CD14-positive monocyte (primary cell): ENCODE measurements at regions not wholly inside any gene's neighbourhood (a gene's known extent, or its start where the extent isn't known, plus 50 kb on each side); places are given as distances from the start of the nearest gene placed in this dataset.
A peak's percentile ranks its signal among the peaks of the same experiment; 100 is the strongest.

Experiments used
- DNase-seq, 3 donors: peaks; one replicate each; pipeline ENCODE4 v3.0.0-alpha.2; 2011 to 2022
- H2AFZ ChIP-seq: 2 replicates; pipeline ENCODE4 v1.6.0; 2012; ENCODE audit warnings: mild to moderate bottlenecking, low read depth, low read length, inconsistent platforms; ENCODE audit not compliant: insufficient read depth, poor library complexity, severe bottlenecking
- H3K27ac ChIP-seq, 2 donors: 1 replicate in 1 of 2; 2 replicates in 1 of 2; pipeline ENCODE4 v1.5.1; 2012 to 2013; ENCODE audit warnings: low read length in 2 of 2, control low read depth in 1 of 2, inconsistent platforms in 1 of 2, low read depth in 1 of 2, mild to moderate bottlenecking in 1 of 2
- H3K27me3 ChIP-seq, 2 donors: one replicate each; pipeline versions ENCODE4 v1.6.0 to v1.6.1; 2011 to 2013; ENCODE audit warnings: low read length in 2 of 2; ENCODE audit not compliant: control insufficient read depth in 2 of 2, insufficient read depth in 2 of 2
- H3K36me3 ChIP-seq, 2 donors: replicated peaks in 1 of 2; 1 replicate in 1 of 2; 2 replicates in 1 of 2; pipeline versions ENCODE4 v1.5.1 to v1.6.1; 2012 to 2013; ENCODE audit warnings: low read length in 2 of 2, control low read depth in 1 of 2, inconsistent platforms in 1 of 2, mild to moderate bottlenecking in 1 of 2; ENCODE audit not compliant: insufficient read depth in 2 of 2, control insufficient read depth in 1 of 2
- H3K4me1 ChIP-seq, 2 donors: 1 replicate in 1 of 2; 2 replicates in 1 of 2; pipeline versions ENCODE4 v1.5.1 to v1.6.1; 2012 to 2013; ENCODE audit warnings: low read length in 2 of 2, control low read depth in 1 of 2, inconsistent platforms in 1 of 2, mild to moderate bottlenecking in 1 of 2, moderate library complexity in 1 of 2; ENCODE audit not compliant: insufficient read depth in 2 of 2, control insufficient read depth in 1 of 2
- H3K4me2 ChIP-seq: replicated peaks from 2 replicates; pipeline ENCODE3; 2012; ENCODE audit warnings: low read length, moderate library complexity, mild to moderate bottlenecking; ENCODE audit not compliant: poor library complexity, severe bottlenecking; ENCODE audit errors: extremely low read depth
- H3K4me3 ChIP-seq, 3 experiments: fragments of 200-600 bp in 1 of 3; sonication (generic) in 1 of 3; replicated peaks in 1 of 3; 1 replicate in 2 of 3; 2 replicates in 1 of 3; pipeline ENCODE4 v1.5.1; 2011 to 2013; ENCODE audit warnings: low read length in 3 of 3, mild to moderate bottlenecking in 3 of 3, control low read depth in 2 of 3, low read depth in 2 of 3, inconsistent platforms in 1 of 3, moderate library complexity in 1 of 3
- H3K79me2 ChIP-seq: 2 replicates; pipeline ENCODE4 v1.6.0; 2012; ENCODE audit warnings: mild to moderate bottlenecking, control low read depth, inconsistent platforms, low read length, moderate library complexity; ENCODE audit not compliant: insufficient read depth
- H3K9ac ChIP-seq: 2 replicates; pipeline ENCODE4 v1.6.0; 2017; ENCODE audit warnings: low read length, mild to moderate bottlenecking; ENCODE audit not compliant: insufficient read depth, poor library complexity, severe bottlenecking
- H3K9me3 ChIP-seq, 2 donors: replicated peaks in 1 of 2; 1 replicate in 1 of 2; 2 replicates in 1 of 2; pipeline versions ENCODE4 v1.5.1 to v1.6.1; 2012 to 2013; ENCODE audit warnings: low read length in 2 of 2, control low read depth in 1 of 2; ENCODE audit not compliant: control insufficient read depth in 1 of 2, insufficient read depth in 1 of 2
- H4K20me1 ChIP-seq: 2 replicates; pipeline ENCODE4 v1.6.0; 2012; ENCODE audit warnings: mild to moderate bottlenecking, low read length, control low read depth, moderate library complexity; ENCODE audit not compliant: insufficient read depth
- H3K27ac Mint-ChIP-seq, 7 donors: one replicate each; pipeline ENCODE4 v1.8.0; 2020; ENCODE audit warnings: mild to moderate bottlenecking in 7 of 7, mixed read lengths in 7 of 7, moderate library complexity in 6 of 7, inconsistent platforms in 2 of 7
- H3K27me3 Mint-ChIP-seq, 3 donors: one replicate each; pipeline ENCODE4 v1.8.0; 2021 to 2022; ENCODE audit warnings: low read depth in 3 of 3, mild to moderate bottlenecking in 3 of 3, mixed read lengths in 3 of 3, moderate library complexity in 3 of 3, inconsistent platforms in 1 of 3
- H3K36me3 Mint-ChIP-seq, 2 donors: one replicate each; pipeline ENCODE4 v1.8.0; 2020; ENCODE audit warnings: mixed read lengths in 2 of 2, inconsistent platforms in 1 of 2, mild to moderate bottlenecking in 1 of 2
- H3K4me1 Mint-ChIP-seq: one replicate; pipeline ENCODE4 v1.8.0; 2020; ENCODE audit warnings: mild to moderate bottlenecking, mixed read lengths
- H3K4me3 Mint-ChIP-seq, 2 donors: one replicate each; pipeline ENCODE4 v1.8.0; 2020; ENCODE audit warnings: mild to moderate bottlenecking in 2 of 2, mixed read lengths in 2 of 2, moderate library complexity in 1 of 2
- H3K9me3 Mint-ChIP-seq, 7 donors: one replicate each; pipeline ENCODE4 v1.8.0; 2020 to 2022; ENCODE audit warnings: mixed read lengths in 7 of 7, mild to moderate bottlenecking in 6 of 7, moderate library complexity in 6 of 7, inconsistent platforms in 2 of 7
- CTCF ChIP-seq: fragments of 200-600 bp; IDR thresholded peaks from one replicate; pipeline ENCODE4 v1.8.0; 2022; ENCODE audit warnings: antibody characterized with exemption, mild to moderate bottlenecking
- WGBS: methylation state at CpG from one replicate; pipeline ENCODE4 v1.1.5; 2013; ENCODE audit warnings: missing lambda C conversion rate; ENCODE audit not compliant: insufficient coverage; 5-methylcytosine and 5-hydroxymethylcytosine counted together
- intact Hi-C, 2 donors: fragments of 100-400 bp; cut with micrococcal nuclease; formaldehyde crosslinking; loops; one replicate each; pipeline versions ENCODE4 v1.15.0 to v1.15.1; 2023

- H3K9ac ChIP-seq = no peak overlapping the region
- Mint-ChIP-seq H3K27me3 (peaks cover 0 to 9% (median 3%) of the 10 kb centered on the region in 3 donors), H3K4me3 (no peak overlapping the region), H3K27ac (peak overlapping the region in 1 of 7 donors; percentile 53), H3K36me3 (no peaks in the 10 kb centered on the region), H3K4me1 (no peaks in the 10 kb centered on the region), H3K9me3 (no peaks in the 10 kb centered on the region)
- intact Hi-C loops = no loop called here
- no CpG with 5 or more reads among the region's 6 CpGs for WGBS
- no peak overlapping the region for H3K4me3 ChIP-seq
- DNase-seq = no peak
- H3K27ac ChIP-seq = no peak overlapping the region
- H3K4me2 ChIP-seq = no peak overlapping the region
- H3K4me1 ChIP-seq = no peaks in the 10 kb centered on the region
- no peaks in the 10 kb centered on the region for H3K79me2 ChIP-seq
- H2AFZ ChIP-seq = no peak overlapping the region
- H3K36me3 ChIP-seq = no peaks in the 10 kb centered on the region
- no peaks in the 10 kb centered on the region for H3K27me3 ChIP-seq
- no peaks in the 10 kb centered on the region for H3K9me3 ChIP-seq
- no peaks in the 10 kb centered on the region for H4K20me1 ChIP-seq
- no peak for TF ChIP-seq CTCF
Measured at GRCh38 chrX:38916801-38917200, 115.5 kb downstream of the MID1IP1 start.

DNA sequence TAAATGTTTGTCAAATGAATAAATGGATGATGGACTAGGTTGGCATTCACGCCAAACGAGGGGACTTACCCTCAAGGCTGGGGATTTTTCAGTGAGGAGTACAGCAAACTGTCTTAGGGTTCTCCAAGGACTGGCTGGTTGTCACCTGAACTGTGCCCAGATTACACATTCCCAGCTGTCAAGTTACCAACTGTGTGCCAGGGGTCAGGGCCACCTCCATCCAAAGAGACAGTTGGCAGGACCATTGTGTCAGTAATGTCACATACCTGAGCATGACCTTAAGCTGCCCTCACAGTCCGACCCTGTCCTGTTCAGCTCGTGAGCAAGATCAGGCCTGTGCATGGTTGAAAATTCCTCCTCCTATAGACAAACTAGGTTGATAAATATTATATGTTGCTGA, 116.7 kb downstream of the MID1IP1 start:
- no peak overlapping the region for H3K9ac ChIP-seq
- no peaks in the 10 kb centered on the region for H4K20me1 ChIP-seq
- H3K27me3 ChIP-seq = no peaks in the 10 kb centered on the region
- Mint-ChIP-seq H3K27ac (no peak overlapping the region), H3K4me1 (no peaks in the 10 kb centered on the region), H3K9me3 (no peaks in the 10 kb centered on the region), H3K4me3 (no peak overlapping the region), H3K27me3 (peaks cover 0 to 7% (median 1%) of the 10 kb centered on the region in 3 donors), H3K36me3 (no peaks in the 10 kb centered on the region)
- no peak for TF ChIP-seq CTCF
- intact Hi-C loops = no loop called here
- no peaks in the 10 kb centered on the region for H3K9me3 ChIP-seq
- no peak overlapping the region for H3K4me2 ChIP-seq
- H2AFZ ChIP-seq = no peak overlapping the region
- no peaks in the 10 kb centered on the region for H3K36me3 ChIP-seq
- H3K79me2 ChIP-seq = no peaks in the 10 kb centered on the region
- no CpG with 5 or more reads among the region's 4 CpGs for WGBS
- no peaks in the 10 kb centered on the region for H3K4me1 ChIP-seq
- H3K27ac ChIP-seq = no peak overlapping the region
- DNase-seq = no peak
- H3K4me3 ChIP-seq = no peak overlapping the region
